ENCODE measurements at regions not wholly inside any gene's neighbourhood (a gene's known extent, or its start where the extent isn't known, plus 50 kb on each side); places are given as distances from the start of the nearest gene placed in this dataset.
A peak's percentile ranks its signal among the peaks of the same experiment; 100 is the strongest.

- TF ChIP-seq CTCF (IDR thresholded peaks at IDR 0.05) (peak; percentile 29), EZH2 (IDR thresholded peaks at IDR 0.05) (no peak)
These were observed 166.1 kb upstream of the RAB6C start for GRCh38 chr2:129813404-129813803.

Data from neural progenitor cell (in vitro differentiated cells).